ENCODE measurements at regions not wholly inside any gene's neighbourhood (a gene's known extent, or its start where the extent isn't known, plus 50 kb on each side); places are given as distances from the start of the nearest gene placed in this dataset.
"Not testable (repeated sequence)": the region's sequence is repeated elsewhere in the genome, so short reads cannot be mapped to it uniquely, and the experiment has no call there.

DNA sequence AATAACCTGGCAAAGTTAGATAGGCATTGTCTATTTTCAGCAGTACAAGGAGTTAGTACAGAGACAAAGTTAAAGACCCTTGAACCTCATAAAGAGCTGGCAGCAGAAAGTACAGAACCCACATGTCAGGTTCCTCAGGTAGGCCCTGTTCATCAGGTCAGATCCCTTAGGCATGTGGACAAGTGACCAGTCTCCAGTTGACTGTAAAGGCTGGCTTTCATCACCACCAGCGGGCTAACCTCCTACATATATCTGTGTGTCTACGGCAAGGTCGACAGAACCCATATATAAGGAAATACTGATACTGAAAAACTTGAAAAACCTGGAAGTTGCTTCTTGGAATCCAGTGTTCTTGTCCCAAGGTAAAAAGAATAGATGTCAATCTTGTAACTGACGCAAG lies 223.1 kb upstream of the SGK1 start:
- Histone ChIP-seq H3K9me3 (no peaks in the 10 kb centered on the region), H3K27me3 (no peaks in the 10 kb centered on the region), H3K9ac (ENCODE audit: low read depth in 2 of 2, low read length in 2 of 2) (no peak overlapping the region), H3K36me3 (no peaks in the 10 kb centered on the region), H3K27ac (no peak overlapping the region), H3K4me3 (no peak overlapping the region), H3K4me1 (no peaks in the 10 kb centered on the region)
- no peak for DNase-seq
- intact Hi-C loops (cut with DNase I): no loop called here
- no peak for TF ChIP-seq CTCF (IDR thresholded peaks at IDR 0.05)

DNA sequence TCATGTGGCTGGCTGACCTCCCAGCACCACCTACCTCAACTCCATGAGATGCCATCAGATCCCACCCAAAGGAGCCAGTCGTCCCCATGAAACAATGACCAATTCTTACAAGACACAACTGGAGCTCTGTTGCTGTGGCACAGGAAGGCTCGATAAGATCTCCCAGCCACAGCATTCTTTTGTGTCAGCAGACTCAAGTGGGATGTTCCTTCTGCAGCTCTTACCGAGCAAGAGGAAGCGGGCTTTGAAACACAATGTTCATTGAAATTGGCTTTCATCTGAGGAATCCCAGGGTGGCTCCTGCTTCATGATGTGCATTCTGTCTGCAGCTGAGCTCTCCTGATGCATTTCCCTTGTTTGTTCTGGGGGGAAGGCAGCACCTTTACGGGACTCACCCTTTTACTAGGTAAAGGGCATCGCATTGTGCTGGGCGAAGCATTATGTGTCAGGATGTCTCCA lies 222.0 kb upstream of the SGK1 start:
- Histone ChIP-seq H3K27me3 (no peaks in the 10 kb centered on the region), H3K9me3 (no peaks in the 10 kb centered on the region), H3K9ac (ENCODE audit: low read depth in 2 of 2, low read length in 2 of 2) (no peak overlapping the region), H3K4me3 (no peak overlapping the region), H3K36me3 (no peaks in the 10 kb centered on the region), H3K27ac (no peak overlapping the region), H3K4me1 (no peaks in the 10 kb centered on the region)
- TF ChIP-seq CTCF (IDR thresholded peaks at IDR 0.05): no peak
- DNase-seq: no peak
- intact Hi-C loops (cut with DNase I): no loop called here

DNA sequence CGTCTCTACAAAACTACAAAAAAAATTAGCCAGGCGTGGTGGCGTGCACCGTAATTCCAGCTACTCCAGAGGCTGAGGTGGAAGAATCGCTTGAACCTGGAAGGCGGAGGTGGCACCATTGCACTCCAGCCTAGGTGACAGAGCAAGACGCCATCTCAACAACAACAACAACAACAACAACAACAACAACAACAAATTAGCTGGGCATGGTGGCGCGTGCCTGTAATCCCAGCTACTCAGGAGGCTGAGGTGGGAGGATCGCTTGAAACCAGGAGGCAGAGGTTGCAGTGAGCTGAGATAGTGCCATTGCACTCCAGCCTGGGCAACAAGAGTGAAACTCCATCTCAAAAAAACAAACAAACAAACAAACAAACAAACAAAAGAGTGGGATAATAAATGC lies 219.9 kb upstream of the SGK1 start:
- H3K4me1 ChIP-seq; DNase-seq; H3K9ac ChIP-seq (ENCODE audit: low read depth in 2 of 2, low read length in 2 of 2); H3K36me3 ChIP-seq; H3K27ac ChIP-seq; H3K9me3 ChIP-seq; intact Hi-C loops (cut with DNase I); H3K27me3 ChIP-seq; H3K4me3 ChIP-seq: not testable (repeated sequence)

DNA sequence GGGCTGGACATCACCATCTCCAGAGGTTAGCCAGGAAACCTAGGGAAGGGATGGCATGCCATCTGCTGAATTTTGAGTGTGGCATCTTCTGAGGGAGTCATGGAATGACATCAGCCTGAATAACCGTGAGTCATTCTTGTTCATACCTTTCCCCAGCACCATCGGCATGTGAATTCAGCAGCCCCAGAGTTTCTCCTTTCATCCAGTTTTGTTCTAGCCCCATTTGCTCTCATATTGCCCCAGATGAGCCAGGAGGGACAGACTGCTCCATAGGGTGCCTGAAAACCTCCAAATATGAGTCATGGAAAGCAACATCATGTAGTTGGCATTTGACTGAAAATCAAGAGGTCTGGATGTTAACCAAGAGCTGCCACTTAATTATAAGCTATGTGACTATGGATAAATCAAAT lies 219.2 kb upstream of the SGK1 start:
- Histone ChIP-seq H3K9ac (ENCODE audit: low read depth in 2 of 2, low read length in 2 of 2) (no peak overlapping the region), H3K27me3 (no peaks in the 10 kb centered on the region), H3K36me3 (no peaks in the 10 kb centered on the region), H3K4me1 (no peaks in the 10 kb centered on the region), H3K27ac (no peak overlapping the region), H3K4me3 (no peak overlapping the region), H3K9me3 (no peaks in the 10 kb centered on the region)
- intact Hi-C loops (cut with DNase I): no loop called here
- no peak for DNase-seq
- TF ChIP-seq CTCF (IDR thresholded peaks at IDR 0.05): no peak

GRCh38 chr6:134535831-134536230 lies 217.9 kb upstream of the SGK1 start:
- Histone ChIP-seq H3K4me3 (no peak overlapping the region), H3K27ac (no peak overlapping the region), H3K9ac (ENCODE audit: low read depth in 2 of 2, low read length in 2 of 2) (no peak overlapping the region), H3K9me3 (no peaks in the 10 kb centered on the region), H3K4me1 (no peaks in the 10 kb centered on the region), H3K27me3 (no peaks in the 10 kb centered on the region), H3K36me3 (no peaks in the 10 kb centered on the region)
- no peak for DNase-seq
- TF ChIP-seq CTCF (IDR thresholded peaks at IDR 0.05): no peak
- intact Hi-C loops (cut with DNase I): no loop called here

- no peak for DNase-seq
- Histone ChIP-seq H3K27me3 (no peaks in the 10 kb centered on the region), H3K4me3 (no peak overlapping the region), H3K4me1 (no peaks in the 10 kb centered on the region), H3K27ac (no peak overlapping the region), H3K9me3 (no peaks in the 10 kb centered on the region), H3K9ac (ENCODE audit: low read depth in 2 of 2, low read length in 2 of 2) (no peak overlapping the region), H3K36me3 (no peaks in the 10 kb centered on the region)
- TF ChIP-seq CTCF (IDR thresholded peaks at IDR 0.05): no peak
- intact Hi-C loops (cut with DNase I): no loop called here
Observed at GRCh38 chr6:134534708-134535149, 216.8 kb upstream of the SGK1 start.

Measured in colonic mucosa (tissue), 4 donors.